AG04450 (cell line): ENCODE measurements at regions not wholly inside any gene's neighbourhood (a gene's known extent, or its start where the extent isn't known, plus 50 kb on each side); places are given as distances from the start of the nearest gene placed in this dataset.

Source experiments
- CTCF ChIA-PET: fragments of 300-600, 350-600 bp; formaldehyde crosslinking; extraction: SDS; loops from one replicate; lab custom pipeline; 2022; ENCODE audit warnings: antibody characterized with exemption, inconsistent platforms; lab: Charles Lee
- POLR2A ChIA-PET: fragments of 350-600 bp; formaldehyde crosslinking; extraction: SDS; loops from one replicate; lab custom pipeline; 2021; ENCODE audit warnings: antibody characterized with exemption, inconsistent platforms; lab: Yijun Ruan, JAX
- DNase-seq: peaks from one replicate; pipeline ENCODE4 v3.0.0-alpha.2; 2011; ENCODE audit warnings: low read depth, low spot score
- H3K27ac ChIP-seq: one replicate; pipeline ENCODE4 v1.5.1; 2012; ENCODE audit warnings: low read depth, low read length, control low read depth
- H3K27me3 ChIP-seq: one replicate; pipeline ENCODE4 v1.6.0; 2012; ENCODE audit warnings: low read length; ENCODE audit not compliant: control insufficient read depth, insufficient read depth
- H3K4me3 ChIP-seq: 2 replicates; pipeline ENCODE4 v1.5.1; 2011; ENCODE audit warnings: mild to moderate bottlenecking, low read depth, low read length, control low read depth
- H3K9me3 ChIP-seq: 2 replicates; pipeline ENCODE4 v1.5.1; 2012; ENCODE audit warnings: low read length; ENCODE audit not compliant: control insufficient read depth, insufficient read depth
- TF ChIP-seq, protein P1 (sequence below): IDR thresholded peaks from 2 replicates; pipeline ENCODE4 v1.5.1; 2011; ENCODE audit warnings: low read depth, low read length, control low read depth, inconsistent platforms

DNA sequence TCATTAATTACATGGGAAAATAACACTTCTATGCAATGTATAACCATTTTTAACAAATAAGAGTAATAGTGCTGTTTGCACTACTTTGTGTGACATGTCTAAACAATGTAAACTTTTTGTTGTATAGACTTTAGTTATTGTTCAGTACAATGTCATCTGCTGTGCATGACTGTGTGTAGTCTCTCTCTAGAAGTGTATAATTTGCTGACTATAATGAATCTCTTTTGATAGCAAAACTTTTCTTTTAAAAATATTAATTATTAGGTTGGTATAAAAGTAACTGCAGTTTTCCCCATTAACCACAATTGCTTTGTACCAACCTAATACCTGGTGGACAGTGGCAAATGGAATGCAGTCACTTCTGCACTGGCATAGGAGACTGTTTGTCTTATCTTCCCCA, 124.2 kb upstream of the SGK1 start:
- Histone ChIP-seq H3K9me3 (no peaks in the 10 kb centered on the region), H3K4me3 (no peak overlapping the region), H3K27ac (no peak overlapping the region), H3K27me3 (no peaks in the 10 kb centered on the region)
- TF ChIP-seq, protein P1, sequence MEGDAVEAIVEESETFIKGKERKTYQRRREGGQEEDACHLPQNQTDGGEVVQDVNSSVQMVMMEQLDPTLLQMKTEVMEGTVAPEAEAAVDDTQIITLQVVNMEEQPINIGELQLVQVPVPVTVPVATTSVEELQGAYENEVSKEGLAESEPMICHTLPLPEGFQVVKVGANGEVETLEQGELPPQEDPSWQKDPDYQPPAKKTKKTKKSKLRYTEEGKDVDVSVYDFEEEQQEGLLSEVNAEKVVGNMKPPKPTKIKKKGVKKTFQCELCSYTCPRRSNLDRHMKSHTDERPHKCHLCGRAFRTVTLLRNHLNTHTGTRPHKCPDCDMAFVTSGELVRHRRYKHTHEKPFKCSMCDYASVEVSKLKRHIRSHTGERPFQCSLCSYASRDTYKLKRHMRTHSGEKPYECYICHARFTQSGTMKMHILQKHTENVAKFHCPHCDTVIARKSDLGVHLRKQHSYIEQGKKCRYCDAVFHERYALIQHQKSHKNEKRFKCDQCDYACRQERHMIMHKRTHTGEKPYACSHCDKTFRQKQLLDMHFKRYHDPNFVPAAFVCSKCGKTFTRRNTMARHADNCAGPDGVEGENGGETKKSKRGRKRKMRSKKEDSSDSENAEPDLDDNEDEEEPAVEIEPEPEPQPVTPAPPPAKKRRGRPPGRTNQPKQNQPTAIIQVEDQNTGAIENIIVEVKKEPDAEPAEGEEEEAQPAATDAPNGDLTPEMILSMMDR: no peak
- ChIA-PET CTCF (no interaction called here), POLR2A (no interaction called here)
- no peak for DNase-seq

DNA sequence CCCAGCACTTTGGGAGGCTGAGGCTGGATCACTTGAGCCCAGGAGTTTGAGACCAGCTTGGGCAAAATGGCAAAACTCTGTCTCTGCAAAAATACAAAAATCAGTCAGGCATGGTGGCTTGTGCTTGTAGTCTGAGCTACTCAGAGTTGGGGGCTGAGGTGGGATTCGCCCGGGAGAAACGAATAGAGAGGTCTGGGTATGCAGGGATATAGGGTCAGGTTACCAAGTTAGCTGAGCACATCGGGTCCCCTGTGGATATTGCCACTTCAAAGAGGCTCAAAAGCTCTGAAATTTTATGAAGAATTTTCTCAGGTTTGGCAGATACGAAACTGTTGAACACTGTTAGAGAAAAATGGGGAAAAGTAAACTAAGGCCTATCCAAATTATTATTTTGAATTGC, 120.9 kb upstream of the SGK1 start:
- CTCF ChIA-PET: no interaction called here

DNA sequence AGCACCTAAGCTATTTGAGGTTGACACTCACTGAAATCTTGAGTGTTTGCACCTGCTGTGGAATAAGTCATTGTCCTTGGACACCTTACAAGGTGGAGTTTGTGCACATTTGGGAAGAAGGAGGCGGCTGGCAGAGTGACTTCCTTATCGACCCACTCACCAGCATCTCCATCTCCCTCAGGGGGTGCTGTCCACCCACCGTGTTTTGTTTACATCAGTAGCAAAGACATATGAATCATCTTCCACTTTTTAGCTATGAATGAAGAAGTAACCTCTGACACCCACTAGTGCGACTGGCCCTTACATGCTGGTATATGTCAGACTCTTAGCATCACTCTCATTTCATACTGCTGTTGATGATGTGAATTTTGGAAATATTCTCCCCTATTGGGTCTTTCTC, 119.5 kb upstream of the SGK1 start:
- Histone ChIP-seq H3K27me3 (no peaks in the 10 kb centered on the region), H3K4me3 (no peak overlapping the region), H3K9me3 (no peaks in the 10 kb centered on the region), H3K27ac (peak overlapping the region; percentile 42)
- ChIA-PET POLR2A (interaction anchor here (2.2 kb wide), 1 partner anchor 15 kb away, joined by 7 read pairs; no protein-coding TSS in a partner anchor), CTCF (interaction anchor here (1.1 to 1.5 kb wide), 3 partner anchors 201 to 386 kb away, joined by 3 to 4 read pairs (median 3); no protein-coding TSS in a partner anchor)
- DNase-seq: no peak
- TF ChIP-seq, protein P1: 0 out of 2 replicates have a peak, but pooled peaks have one; percentile 4

More for the DNA sequence above, 120.9 kb upstream of the SGK1 start:
- no peaks in the 10 kb centered on the region for H3K27me3 ChIP-seq
- no peaks in the 10 kb centered on the region for H3K9me3 ChIP-seq
- no peak overlapping the region for H3K27ac ChIP-seq
- no peak for DNase-seq
- TF ChIP-seq, protein P1: no peak
- POLR2A ChIA-PET: no interaction called here
- no peak overlapping the region for H3K4me3 ChIP-seq

DNA sequence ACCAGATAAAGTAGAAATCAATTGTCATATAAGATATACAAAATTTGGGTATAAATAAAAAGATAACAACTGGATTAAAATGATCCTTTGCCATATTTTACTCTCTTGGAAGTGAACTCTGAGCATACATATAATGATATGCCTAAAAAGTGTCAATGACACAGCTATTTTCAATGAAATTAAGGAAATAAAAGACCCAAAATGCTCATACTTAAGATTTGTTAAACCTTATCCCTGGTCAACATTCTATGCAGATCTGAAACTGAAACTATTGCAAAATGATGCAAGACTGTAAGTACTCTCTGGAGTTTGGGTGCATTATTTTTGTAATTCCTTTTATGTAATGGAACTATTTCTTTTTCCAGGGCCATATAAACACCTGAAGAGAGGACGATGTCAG, 119.0 kb upstream of the SGK1 start:
- no peak for DNase-seq
- TF ChIP-seq, protein P1: no peak
- Histone ChIP-seq H3K27me3 (no peaks in the 10 kb centered on the region), H3K4me3 (no peak overlapping the region), H3K27ac (peak overlapping the region; percentile 42), H3K9me3 (no peaks in the 10 kb centered on the region)
- ChIA-PET CTCF (interaction anchor here (1.0 to 1.5 kb wide), 4 partner anchors 201 to 504 kb away, joined by 3 to 4 read pairs (median 3); no protein-coding TSS in a partner anchor), POLR2A (interaction anchor here (2.2 kb wide), 1 partner anchor 15 kb away, joined by 7 read pairs; no protein-coding TSS in a partner anchor)

DNA sequence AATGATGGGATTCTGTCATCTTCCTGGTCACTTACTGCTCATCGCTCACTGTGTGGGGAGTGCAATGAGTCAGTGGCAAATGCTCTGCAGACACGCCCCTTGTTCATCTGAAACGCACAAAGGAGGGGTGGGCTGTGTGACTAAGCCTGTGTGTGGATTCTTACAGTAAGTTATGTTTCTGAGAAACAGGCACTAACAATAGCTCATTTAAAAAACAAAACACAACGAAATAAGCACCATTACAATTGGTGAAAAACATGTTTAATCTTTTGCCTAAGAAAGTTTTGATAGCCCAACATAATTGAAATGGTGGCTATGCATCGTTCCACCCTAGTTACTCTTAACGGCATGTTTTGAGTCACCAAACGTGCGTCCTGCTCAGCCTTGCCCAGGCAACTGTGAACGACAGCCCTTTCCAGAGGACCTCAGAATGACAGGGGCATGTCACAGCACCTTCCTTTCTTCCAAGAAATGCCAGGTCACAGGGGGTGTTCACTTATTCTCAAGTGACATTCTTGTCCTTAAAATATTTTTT, 118.4 kb upstream of the SGK1 start:
- no peaks in the 10 kb centered on the region for H3K9me3 ChIP-seq
- POLR2A ChIA-PET: interaction anchor here (2.2 kb wide), 1 partner anchor 14 kb away, joined by 7 read pairs; no protein-coding TSS in a partner anchor
- CTCF ChIA-PET: interaction anchor here (1.0 to 1.5 kb wide), 4 partner anchors 202 to 504 kb away, joined by 3 to 4 read pairs (median 3); no protein-coding TSS in a partner anchor
- peak overlapping the region; percentile 42 for H3K4me3 ChIP-seq
- DNase-seq: peak; percentile 84
- H3K27me3 ChIP-seq: no peaks in the 10 kb centered on the region
- TF ChIP-seq, protein P1: no peak
- peak overlapping the region; percentile 89 for H3K27ac ChIP-seq
